ENCODE measurements at regions not wholly inside any gene's neighbourhood (a gene's known extent, or its start where the extent isn't known, plus 50 kb on each side); places are given as distances from the start of the nearest gene placed in this dataset.

GRCh38 chr14:87847216-87847755 lies 145.7 kb downstream of the GALC start:
- TF ChIP-seq, protein P1, sequence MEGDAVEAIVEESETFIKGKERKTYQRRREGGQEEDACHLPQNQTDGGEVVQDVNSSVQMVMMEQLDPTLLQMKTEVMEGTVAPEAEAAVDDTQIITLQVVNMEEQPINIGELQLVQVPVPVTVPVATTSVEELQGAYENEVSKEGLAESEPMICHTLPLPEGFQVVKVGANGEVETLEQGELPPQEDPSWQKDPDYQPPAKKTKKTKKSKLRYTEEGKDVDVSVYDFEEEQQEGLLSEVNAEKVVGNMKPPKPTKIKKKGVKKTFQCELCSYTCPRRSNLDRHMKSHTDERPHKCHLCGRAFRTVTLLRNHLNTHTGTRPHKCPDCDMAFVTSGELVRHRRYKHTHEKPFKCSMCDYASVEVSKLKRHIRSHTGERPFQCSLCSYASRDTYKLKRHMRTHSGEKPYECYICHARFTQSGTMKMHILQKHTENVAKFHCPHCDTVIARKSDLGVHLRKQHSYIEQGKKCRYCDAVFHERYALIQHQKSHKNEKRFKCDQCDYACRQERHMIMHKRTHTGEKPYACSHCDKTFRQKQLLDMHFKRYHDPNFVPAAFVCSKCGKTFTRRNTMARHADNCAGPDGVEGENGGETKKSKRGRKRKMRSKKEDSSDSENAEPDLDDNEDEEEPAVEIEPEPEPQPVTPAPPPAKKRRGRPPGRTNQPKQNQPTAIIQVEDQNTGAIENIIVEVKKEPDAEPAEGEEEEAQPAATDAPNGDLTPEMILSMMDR (IDR thresholded peaks at IDR 0.05) = no peak
- TF ChIP-seq POLR2A (IDR thresholded peaks at IDR 0.05) = no peak

Measured in esophagus squamous epithelium (tissue), 4 donors.